A549 (cell line): ENCODE measurements at regions not wholly inside any gene's neighbourhood (a gene's known extent, or its start where the extent isn't known, plus 50 kb on each side); places are given as distances from the start of the nearest gene placed in this dataset.
A peak's percentile ranks its signal among the peaks of the same experiment; 100 is the strongest.

ENCODE experiments used
- ATAC-seq, 2 experiments: fragments of 200-7000 bp in 1 of 2; fragments of >200 bp in 1 of 2; cut with Nextera tagmentation in 1 of 2; cut with Tn5 transposase in 1 of 2; 3 replicates each; pipeline versions ENCODE4 v1.8.0 to v1.9.1; 2018 to 2020; ENCODE audit warnings: mild to moderate bottlenecking in 1 of 2, moderate library complexity in 1 of 2
- CTCF ChIA-PET: fragments of 300-600 bp; sonication (Branson Sonifier 250); formaldehyde crosslinking; extraction: SDS; loops from one replicate; lab custom pipeline; 2021; ENCODE audit warnings: antibody characterized with exemption, inconsistent platforms; lab: Yijun Ruan, JAX
- POLR2A ChIA-PET: fragments of 350-600 bp; formaldehyde crosslinking; extraction: SDS; loops from one replicate; lab custom pipeline; 2021; ENCODE audit warnings: antibody characterized with exemption, inconsistent platforms; lab: Yijun Ruan, JAX
- DNase-seq, 2 experiments: peaks; one replicate each; pipeline versions ENCODE4 v3.0.0 to v3.0.0-alpha.2; 2011 to 2016; ENCODE audit warnings: low read depth in 1 of 2, low spot score in 1 of 2
- FAIRE-seq: peaks from 2 replicates; lab custom pipeline; 2011; peaks lifted over from hg19 to GRCh38; lab: Jason Lieb, UNC
- H3K27ac ChIP-seq, 2 experiments: fragments of >200 bp; sonication (Bioruptor Twin); formaldehyde crosslinking; 3 replicates each; pipeline ENCODE4 v1.5.1; 2016 to 2017
- H3K4me1 ChIP-seq: fragments of >200 bp; sonication (Bioruptor Twin); formaldehyde crosslinking; 3 replicates; pipeline ENCODE4 v1.6.1; 2016
- H3K4me2 ChIP-seq: fragments of >200 bp; sonication (Bioruptor Twin); formaldehyde crosslinking; 3 replicates; pipeline ENCODE4 v1.6.1; 2016
- H3K4me3 ChIP-seq: fragments of >200 bp; sonication (Bioruptor Twin); formaldehyde crosslinking; 3 replicates; pipeline ENCODE4 v1.5.1; 2016
- H3K9me3 ChIP-seq: fragments of >200 bp; sonication (Bioruptor Twin); formaldehyde crosslinking; 3 replicates; pipeline ENCODE4 v1.6.1; 2016
- CHD2 ChIP-seq: fragments of 150-350 bp; IDR thresholded peaks from 2 replicates; pipeline ENCODE4 v1.6.1; 2014; ENCODE audit warnings: low read length; ENCODE audit not compliant: partially characterized antibody
- EHMT2 ChIP-seq: fragments of 200-600 bp; sonication (generic); IDR thresholded peaks from 2 replicates; pipeline ENCODE4 v1.6.1; 2016; ENCODE audit warnings: antibody characterized with exemption, low read depth, mild to moderate bottlenecking, moderate library complexity
- ESRRA ChIP-seq: fragments of 150-350 bp; IDR thresholded peaks from 2 replicates; pipeline ENCODE4 v1.6.1; 2014; ENCODE audit warnings: mild to moderate bottlenecking, low read length, borderline replicate concordance
- HEYL ChIP-seq: fragments of 250-450 bp; sonication (Bioruptor Pico); IDR thresholded peaks from 2 replicates; pipeline ENCODE4 v1.8.0; 2021; ENCODE audit warnings: mild to moderate bottlenecking, moderate library complexity
- HOXB13 ChIP-seq: fragments of 250-450 bp; sonication (Bioruptor Pico); IDR thresholded peaks from 2 replicates; pipeline ENCODE4 v1.5.0; 2020; ENCODE audit warnings: low read depth, mild to moderate bottlenecking, moderate library complexity
- JUN ChIP-seq, 2 experiments: fragments of >200 bp; sonication (Bioruptor Twin); formaldehyde crosslinking; IDR thresholded peaks; 2 replicates in 1 of 2; 3 replicates in 1 of 2; pipeline ENCODE4 v1.6.1; 2016 to 2017
- MYC ChIP-seq: IDR thresholded peaks from 2 replicates; pipeline ENCODE4 v1.6.1; 2012; ENCODE audit warnings: mild to moderate bottlenecking, inconsistent platforms, low read length, improper control_type of control experiment, borderline replicate concordance
- NFE2L2 ChIP-seq: fragments of 150-350 bp; conservative IDR thresholded peaks from 2 replicates; pipeline ENCODE4 v1.6.1; 2014; ENCODE audit warnings: low read length
- NR3C1 ChIP-seq: fragments of >200 bp; sonication (Bioruptor Twin); formaldehyde crosslinking; IDR thresholded peaks from 3 replicates; pipeline ENCODE4 v1.6.1; 2017
- RAD21 ChIP-seq, 2 experiments: fragments of >200 bp in 1 of 2; sonication (Bioruptor Twin) in 1 of 2; formaldehyde crosslinking in 1 of 2; IDR thresholded peaks in 1 of 2; conservative IDR thresholded peaks in 1 of 2; 2 replicates in 1 of 2; 3 replicates in 1 of 2; pipeline ENCODE4 v1.6.1; 2012 to 2018; ENCODE audit warnings: inconsistent platforms in 1 of 2
- RFX5 ChIP-seq: fragments of 450-650 bp; IDR thresholded peaks from 2 replicates; pipeline ENCODE4 v1.7.1; 2014; ENCODE audit warnings: antibody characterized with exemption, mild to moderate bottlenecking, moderate library complexity
- RNF2 ChIP-seq: fragments of 200-600 bp; sonication (generic); IDR thresholded peaks from 2 replicates; pipeline ENCODE4 v1.6.1; 2016; ENCODE audit warnings: low read depth, mild to moderate bottlenecking, antibody characterized with exemption, moderate library complexity, borderline replicate concordance
- ZC3H11A ChIP-seq: fragments of 450-650 bp; IDR thresholded peaks from 2 replicates; pipeline ENCODE4 v1.6.1; 2014; ENCODE audit warnings: antibody characterized with exemption, mild to moderate bottlenecking
- ZFP36 ChIP-seq: fragments of 450-650 bp; IDR thresholded peaks from 2 replicates; pipeline ENCODE4 v1.6.1; 2014; ENCODE audit warnings: borderline replicate concordance; ENCODE audit not compliant: partially characterized antibody
- ZNF302 ChIP-seq: fragments of 250-450 bp; sonication (Bioruptor Pico); IDR thresholded peaks from 2 replicates; pipeline ENCODE4 v1.9.0; 2021; ENCODE audit warnings: inconsistent platforms, mild to moderate bottlenecking, moderate library complexity
- WGBS: methylation state at CpG from one replicate; pipeline ENCODE4 v1.1.6; 2017; ENCODE audit errors: missing lambda C conversion rate; 5-methylcytosine and 5-hydroxymethylcytosine counted together
- TF ChIP-seq, protein P1 (sequence below): fragments of 150-350 bp; IDR thresholded peaks from 2 replicates; pipeline ENCODE4 v1.6.1; 2014; ENCODE audit warnings: low read depth, mild to moderate bottlenecking, low read length
- TF ChIP-seq, protein P2 (sequence below): fragments of 450-650 bp; IDR thresholded peaks from 2 replicates; pipeline ENCODE4 v1.6.1; 2014; ENCODE audit warnings: antibody characterized with exemption
- TF ChIP-seq, protein P3 (sequence below): fragments of >200 bp; sonication (Bioruptor Twin); formaldehyde crosslinking; IDR thresholded peaks from 3 replicates; pipeline ENCODE4 v1.6.1; 2016
- TF ChIP-seq, protein P4 (sequence below): IDR thresholded peaks from 2 replicates; pipeline ENCODE4 v1.6.1; 2012; ENCODE audit warnings: low read depth, borderline replicate concordance
- TF ChIP-seq, protein P5 (sequence below): fragments of 200-600 bp; sonication (generic); IDR thresholded peaks from 2 replicates; pipeline ENCODE4 v1.6.1; 2016; ENCODE audit warnings: antibody characterized with exemption, mild to moderate bottlenecking, moderate library complexity
- TF ChIP-seq, protein P6 (sequence below): fragments of >200 bp; sonication (Bioruptor Twin); formaldehyde crosslinking; IDR thresholded peaks from 2 replicates; pipeline ENCODE4 v1.6.1; 2016

DNA sequence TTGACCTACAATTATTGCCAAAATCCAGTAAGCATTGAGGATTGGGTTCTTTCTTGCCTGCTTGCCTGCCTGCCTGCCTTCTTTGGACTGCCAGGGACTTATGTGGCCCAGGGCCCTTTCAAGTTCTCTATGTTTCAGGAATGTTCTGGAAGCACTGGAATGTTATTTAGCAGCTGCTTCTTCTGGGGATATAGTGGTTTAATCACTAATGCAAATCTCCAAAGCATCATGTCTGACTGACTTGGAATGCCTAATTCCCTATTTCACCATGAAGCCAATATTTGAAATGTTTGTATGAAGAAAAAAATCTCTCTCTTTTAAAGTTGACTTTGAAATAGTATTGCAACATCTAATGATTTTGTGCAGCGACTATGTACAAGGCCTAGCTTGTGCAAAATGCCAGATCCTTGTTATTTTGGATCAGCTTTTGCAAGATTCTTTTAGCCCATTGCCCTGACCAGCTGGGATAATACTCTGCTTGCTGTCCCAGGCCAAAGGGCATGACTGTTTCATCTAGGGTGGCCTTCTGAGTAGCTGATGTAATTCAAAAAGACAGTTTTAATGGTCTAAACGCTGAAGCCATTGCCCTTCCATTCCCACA is 204.6 kb downstream of the RND3 start (continued):
- TF ChIP-seq RAD21 (conservative IDR thresholded peaks at IDR 0.05 in 1 of 2, IDR thresholded peaks at IDR 0.05 in 1 of 2) (no peak), NR3C1 (no peak), EHMT2 (no peak), ZNF302 (no peak), HOXB13 (CRISPR knock-in tag) (no peak)

DNA sequence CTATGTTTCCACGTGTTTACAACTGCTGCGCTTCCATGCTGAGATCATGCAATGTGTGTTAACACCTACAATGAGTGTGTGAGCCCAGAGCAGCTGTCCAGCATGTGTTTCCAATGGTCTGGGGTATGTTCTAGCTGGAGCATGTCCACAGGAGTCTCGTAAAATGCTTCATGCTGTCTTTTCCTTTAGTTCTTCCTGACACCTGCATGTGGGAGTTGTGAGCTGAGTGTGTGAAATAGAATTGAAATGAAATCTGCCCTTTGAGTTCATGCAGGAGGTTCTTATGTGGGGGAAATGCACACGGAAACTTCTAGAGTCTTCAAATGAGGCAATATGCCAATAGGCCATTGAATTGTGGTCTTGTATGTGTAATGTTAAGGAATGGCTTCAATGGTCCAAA is 205.1 kb downstream of the RND3 start:
- H3K4me1 ChIP-seq = no peaks in the 10 kb centered on the region
- DNase-seq (no peak), ATAC-seq (no peak), FAIRE-seq (no peak)
- POLR2A ChIA-PET = no interaction called here
- CTCF ChIA-PET = no interaction called here
- H3K4me2 ChIP-seq = no peak overlapping the region
- H3K27ac ChIP-seq = no peak overlapping the region
- H3K9me3 ChIP-seq = peaks cover 12% of the 10 kb centered on the region; the same call in 2 of the 3 replicates
- TF ChIP-seq, protein P1, sequence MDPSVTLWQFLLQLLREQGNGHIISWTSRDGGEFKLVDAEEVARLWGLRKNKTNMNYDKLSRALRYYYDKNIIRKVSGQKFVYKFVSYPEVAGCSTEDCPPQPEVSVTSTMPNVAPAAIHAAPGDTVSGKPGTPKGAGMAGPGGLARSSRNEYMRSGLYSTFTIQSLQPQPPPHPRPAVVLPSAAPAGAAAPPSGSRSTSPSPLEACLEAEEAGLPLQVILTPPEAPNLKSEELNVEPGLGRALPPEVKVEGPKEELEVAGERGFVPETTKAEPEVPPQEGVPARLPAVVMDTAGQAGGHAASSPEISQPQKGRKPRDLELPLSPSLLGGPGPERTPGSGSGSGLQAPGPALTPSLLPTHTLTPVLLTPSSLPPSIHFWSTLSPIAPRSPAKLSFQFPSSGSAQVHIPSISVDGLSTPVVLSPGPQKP = no peak
- TF ChIP-seq, protein P2, sequence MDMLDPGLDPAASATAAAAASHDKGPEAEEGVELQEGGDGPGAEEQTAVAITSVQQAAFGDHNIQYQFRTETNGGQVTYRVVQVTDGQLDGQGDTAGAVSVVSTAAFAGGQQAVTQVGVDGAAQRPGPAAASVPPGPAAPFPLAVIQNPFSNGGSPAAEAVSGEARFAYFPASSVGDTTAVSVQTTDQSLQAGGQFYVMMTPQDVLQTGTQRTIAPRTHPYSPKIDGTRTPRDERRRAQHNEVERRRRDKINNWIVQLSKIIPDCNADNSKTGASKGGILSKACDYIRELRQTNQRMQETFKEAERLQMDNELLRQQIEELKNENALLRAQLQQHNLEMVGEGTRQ = no peak
- TF ChIP-seq, protein P3, sequence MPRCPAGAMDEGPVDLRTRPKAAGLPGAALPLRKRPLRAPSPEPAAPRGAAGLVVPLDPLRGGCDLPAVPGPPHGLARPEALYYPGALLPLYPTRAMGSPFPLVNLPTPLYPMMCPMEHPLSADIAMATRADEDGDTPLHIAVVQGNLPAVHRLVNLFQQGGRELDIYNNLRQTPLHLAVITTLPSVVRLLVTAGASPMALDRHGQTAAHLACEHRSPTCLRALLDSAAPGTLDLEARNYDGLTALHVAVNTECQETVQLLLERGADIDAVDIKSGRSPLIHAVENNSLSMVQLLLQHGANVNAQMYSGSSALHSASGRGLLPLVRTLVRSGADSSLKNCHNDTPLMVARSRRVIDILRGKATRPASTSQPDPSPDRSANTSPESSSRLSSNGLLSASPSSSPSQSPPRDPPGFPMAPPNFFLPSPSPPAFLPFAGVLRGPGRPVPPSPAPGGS = no peak
- no peak for TF ChIP-seq ZC3H11A
- TF ChIP-seq EHMT2 = no peak
- TF ChIP-seq ZFP36 = no peak
- TF ChIP-seq, protein P4, sequence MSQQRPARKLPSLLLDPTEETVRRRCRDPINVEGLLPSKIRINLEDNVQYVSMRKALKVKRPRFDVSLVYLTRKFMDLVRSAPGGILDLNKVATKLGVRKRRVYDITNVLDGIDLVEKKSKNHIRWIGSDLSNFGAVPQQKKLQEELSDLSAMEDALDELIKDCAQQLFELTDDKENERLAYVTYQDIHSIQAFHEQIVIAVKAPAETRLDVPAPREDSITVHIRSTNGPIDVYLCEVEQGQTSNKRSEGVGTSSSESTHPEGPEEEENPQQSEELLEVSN = no peak
- TF ChIP-seq NFE2L2 = no peak
- H3K4me3 ChIP-seq = no peak overlapping the region
- WGBS = 81% methylated on average over 4 of the region's 4 CpGs

DNA sequence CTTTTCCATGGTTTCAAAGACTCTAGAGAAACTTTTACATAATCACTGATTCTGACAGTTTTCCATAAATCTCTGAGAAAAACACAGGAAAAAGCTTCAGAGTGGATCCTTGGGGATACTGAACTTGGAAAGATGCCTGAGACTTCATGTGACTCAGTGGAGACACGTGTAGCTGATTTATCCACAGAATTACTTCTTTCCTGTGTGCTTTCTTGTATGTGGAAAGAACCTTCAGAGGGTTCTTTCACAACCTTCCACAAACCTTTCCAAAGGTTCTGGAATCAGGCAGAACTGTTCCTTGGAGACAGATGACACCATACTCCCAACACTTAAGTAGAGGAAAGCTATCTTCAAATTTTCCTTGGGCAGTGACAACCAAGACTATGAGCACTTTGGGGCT is 207.2 kb downstream of the RND3 start:
- H3K9me3 ChIP-seq = peaks cover 25% of the 10 kb centered on the region
- ChIA-PET CTCF (interaction anchor here (0.6 kb wide), 1 partner anchor 237 kb away, joined by 3 read pairs; no protein-coding TSS in a partner anchor), POLR2A (no interaction called here)
- no peak overlapping the region for H3K27ac ChIP-seq
- no peaks in the 10 kb centered on the region for H3K4me1 ChIP-seq
- WGBS = 21% methylated on average over 1 of the region's 1 CpG
- no peak for DNase-seq
- no peak for ATAC-seq
- no peak overlapping the region for H3K4me3 ChIP-seq
- no peak for FAIRE-seq
- no peak overlapping the region for H3K4me2 ChIP-seq
- TF ChIP-seq RFX5 (peak; percentile 84), HOXB13 (CRISPR knock-in tag) (no peak)
- TF ChIP-seq, all 56 proteins: peak for 1

DNA sequence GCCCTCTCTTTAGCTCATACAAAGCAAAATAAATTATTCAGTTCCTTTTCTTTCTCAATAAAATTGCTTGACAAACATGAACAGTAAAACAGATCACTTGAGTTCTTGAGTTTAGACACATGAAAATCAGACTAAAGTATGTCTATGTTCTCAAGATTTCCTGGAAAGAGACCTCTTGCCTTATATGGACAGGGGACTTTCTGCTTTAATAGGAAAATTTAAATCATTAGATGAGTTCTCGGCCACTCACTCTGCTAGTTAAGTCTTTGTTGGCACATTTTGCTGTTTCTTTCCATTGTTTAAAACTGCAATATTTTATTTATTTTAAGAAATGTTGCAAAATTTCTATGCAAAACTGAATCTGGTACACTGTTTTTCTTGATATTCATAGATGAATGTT is 207.8 kb downstream of the RND3 start:
- FAIRE-seq (no peak), DNase-seq (no peak), ATAC-seq (no peak)
- H3K4me2 ChIP-seq = no peak overlapping the region
- 79% methylated on average over 1 of the region's 1 CpG for WGBS
- no peak overlapping the region for H3K27ac ChIP-seq
- peaks cover 27% of the 10 kb centered on the region for H3K9me3 ChIP-seq
- POLR2A ChIA-PET = no interaction called here
- CTCF ChIA-PET = interaction anchor here (0.6 kb wide), 1 partner anchor 236 kb away, joined by 3 read pairs; no protein-coding TSS in a partner anchor
- H3K4me3 ChIP-seq = no peak overlapping the region
- no peaks in the 10 kb centered on the region for H3K4me1 ChIP-seq
- TF ChIP-seq MYC (no peak), JUN (IDR thresholded peaks at IDR 0.05) (no peak), HEYL (CRISPR knock-in tag) (no peak), HOXB13 (CRISPR knock-in tag) (no peak), CHD2 (no peak), ESRRA (no peak), RNF2 (no peak)
- TF ChIP-seq, protein P5, sequence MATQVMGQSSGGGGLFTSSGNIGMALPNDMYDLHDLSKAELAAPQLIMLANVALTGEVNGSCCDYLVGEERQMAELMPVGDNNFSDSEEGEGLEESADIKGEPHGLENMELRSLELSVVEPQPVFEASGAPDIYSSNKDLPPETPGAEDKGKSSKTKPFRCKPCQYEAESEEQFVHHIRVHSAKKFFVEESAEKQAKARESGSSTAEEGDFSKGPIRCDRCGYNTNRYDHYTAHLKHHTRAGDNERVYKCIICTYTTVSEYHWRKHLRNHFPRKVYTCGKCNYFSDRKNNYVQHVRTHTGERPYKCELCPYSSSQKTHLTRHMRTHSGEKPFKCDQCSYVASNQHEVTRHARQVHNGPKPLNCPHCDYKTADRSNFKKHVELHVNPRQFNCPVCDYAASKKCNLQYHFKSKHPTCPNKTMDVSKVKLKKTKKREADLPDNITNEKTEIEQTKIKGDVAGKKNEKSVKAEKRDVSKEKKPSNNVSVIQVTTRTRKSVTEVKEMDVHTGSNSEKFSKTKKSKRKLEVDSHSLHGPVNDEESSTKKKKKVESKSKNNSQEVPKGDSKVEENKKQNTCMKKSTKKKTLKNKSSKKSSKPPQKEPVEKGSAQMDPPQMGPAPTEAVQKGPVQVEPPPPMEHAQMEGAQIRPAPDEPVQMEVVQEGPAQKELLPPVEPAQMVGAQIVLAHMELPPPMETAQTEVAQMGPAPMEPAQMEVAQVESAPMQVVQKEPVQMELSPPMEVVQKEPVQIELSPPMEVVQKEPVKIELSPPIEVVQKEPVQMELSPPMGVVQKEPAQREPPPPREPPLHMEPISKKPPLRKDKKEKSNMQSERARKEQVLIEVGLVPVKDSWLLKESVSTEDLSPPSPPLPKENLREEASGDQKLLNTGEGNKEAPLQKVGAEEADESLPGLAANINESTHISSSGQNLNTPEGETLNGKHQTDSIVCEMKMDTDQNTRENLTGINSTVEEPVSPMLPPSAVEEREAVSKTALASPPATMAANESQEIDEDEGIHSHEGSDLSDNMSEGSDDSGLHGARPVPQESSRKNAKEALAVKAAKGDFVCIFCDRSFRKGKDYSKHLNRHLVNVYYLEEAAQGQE = no peak
- TF ChIP-seq, protein P6, sequence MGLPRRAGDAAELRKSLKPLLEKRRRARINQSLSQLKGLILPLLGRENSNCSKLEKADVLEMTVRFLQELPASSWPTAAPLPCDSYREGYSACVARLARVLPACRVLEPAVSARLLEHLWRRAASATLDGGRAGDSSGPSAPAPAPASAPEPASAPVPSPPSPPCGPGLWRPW = no peak
- TF ChIP-seq, protein P3 = no peak
